Upper lobe of right lung (tissue), 1 donor: ENCODE measurements at regions not wholly inside any gene's neighbourhood (a gene's known extent, or its start where the extent isn't known, plus 50 kb on each side); places are given as distances from the start of the nearest gene placed in this dataset.
"Not testable (repeated sequence)": the region's sequence is repeated elsewhere in the genome, so short reads cannot be mapped to it uniquely, and the experiment has no call there.

Experiments
- ATAC-seq: fragments of 200-7000 bp; cut with Tn5 transposase; one replicate; pipeline ENCODE4 v1.9.1; 2020; ENCODE audit warnings: mild to moderate bottlenecking, moderate library complexity
- DNase-seq: peaks from one replicate; pipeline ENCODE4 v3.0.0-alpha.2; 2020
- H3K27ac ChIP-seq: fragments of 200-600 bp; one replicate; pipeline ENCODE4 v1.8.0; 2022
- H3K27me3 ChIP-seq: fragments of 200-600 bp; one replicate; pipeline ENCODE4 v1.8.0; 2022; ENCODE audit warnings: mild to moderate bottlenecking
- H3K36me3 ChIP-seq: fragments of 200-600 bp; one replicate; pipeline ENCODE4 v1.8.0; 2022
- H3K4me1 ChIP-seq: fragments of 200-600 bp; one replicate; pipeline ENCODE4 v1.8.0; 2022
- H3K4me3 ChIP-seq: fragments of 200-600 bp; one replicate; pipeline ENCODE4 v1.8.0; 2022; ENCODE audit warnings: mild to moderate bottlenecking
- H3K9me3 ChIP-seq: fragments of 200-600 bp; one replicate; pipeline ENCODE4 v1.8.0; 2022
- intact Hi-C: fragments of 100-400 bp; cut with DNase I; formaldehyde crosslinking; loops from one replicate; pipeline ENCODE4 v1.11.0; 2022
- TF ChIP-seq, protein P1 (sequence below): fragments of 200-600 bp; IDR thresholded peaks from one replicate; pipeline ENCODE4 v1.8.0; 2022; ENCODE audit warnings: antibody characterized with exemption
- donor health status: DM: no; HTN: yes; CAD: no; lungs with severe emphysema.

DNA sequence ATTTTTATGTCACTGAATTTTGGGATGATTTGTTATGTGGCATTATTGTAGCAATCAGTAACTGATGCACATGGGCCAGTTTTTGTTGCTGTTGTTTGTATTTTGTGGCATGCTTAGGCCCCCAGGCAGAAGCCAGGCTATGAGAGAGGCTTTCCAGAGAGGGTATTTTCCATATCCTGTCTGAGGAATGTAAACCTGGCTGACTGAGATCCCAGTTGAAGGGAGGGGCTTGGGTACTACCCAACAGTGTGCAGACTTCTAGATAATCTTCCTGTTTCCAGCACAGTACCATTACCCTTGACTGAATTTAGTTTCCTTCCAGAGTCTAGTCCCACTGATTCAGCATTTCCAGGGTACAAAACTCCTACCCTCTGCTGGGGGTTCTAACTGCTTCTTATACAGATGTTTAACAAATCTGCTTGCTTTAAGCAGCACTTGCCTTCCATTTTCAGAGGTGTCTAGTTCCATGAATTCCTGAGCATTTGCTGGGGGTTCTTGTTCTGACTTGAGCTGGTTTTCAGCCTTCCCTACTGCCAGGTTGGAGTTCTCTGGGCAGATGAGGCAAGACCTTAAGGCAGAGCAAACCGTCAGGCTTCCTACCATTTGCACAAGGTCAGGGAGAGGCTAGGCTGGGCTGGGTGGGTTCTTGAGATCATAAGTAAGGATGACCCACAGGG, 104.7 kb upstream of the EGFL6 start:
- ATAC-seq (no peak), DNase-seq (no peak)
- Histone ChIP-seq H3K27ac (no peak overlapping the region), H3K36me3 (no peaks in the 10 kb centered on the region), H3K4me1 (no peaks in the 10 kb centered on the region), H3K4me3 (no peak overlapping the region), H3K27me3 (no peaks in the 10 kb centered on the region), H3K9me3 (no peaks in the 10 kb centered on the region)
- TF ChIP-seq, protein P1, sequence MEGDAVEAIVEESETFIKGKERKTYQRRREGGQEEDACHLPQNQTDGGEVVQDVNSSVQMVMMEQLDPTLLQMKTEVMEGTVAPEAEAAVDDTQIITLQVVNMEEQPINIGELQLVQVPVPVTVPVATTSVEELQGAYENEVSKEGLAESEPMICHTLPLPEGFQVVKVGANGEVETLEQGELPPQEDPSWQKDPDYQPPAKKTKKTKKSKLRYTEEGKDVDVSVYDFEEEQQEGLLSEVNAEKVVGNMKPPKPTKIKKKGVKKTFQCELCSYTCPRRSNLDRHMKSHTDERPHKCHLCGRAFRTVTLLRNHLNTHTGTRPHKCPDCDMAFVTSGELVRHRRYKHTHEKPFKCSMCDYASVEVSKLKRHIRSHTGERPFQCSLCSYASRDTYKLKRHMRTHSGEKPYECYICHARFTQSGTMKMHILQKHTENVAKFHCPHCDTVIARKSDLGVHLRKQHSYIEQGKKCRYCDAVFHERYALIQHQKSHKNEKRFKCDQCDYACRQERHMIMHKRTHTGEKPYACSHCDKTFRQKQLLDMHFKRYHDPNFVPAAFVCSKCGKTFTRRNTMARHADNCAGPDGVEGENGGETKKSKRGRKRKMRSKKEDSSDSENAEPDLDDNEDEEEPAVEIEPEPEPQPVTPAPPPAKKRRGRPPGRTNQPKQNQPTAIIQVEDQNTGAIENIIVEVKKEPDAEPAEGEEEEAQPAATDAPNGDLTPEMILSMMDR: no peak
- intact Hi-C loops: no loop called here

DNA sequence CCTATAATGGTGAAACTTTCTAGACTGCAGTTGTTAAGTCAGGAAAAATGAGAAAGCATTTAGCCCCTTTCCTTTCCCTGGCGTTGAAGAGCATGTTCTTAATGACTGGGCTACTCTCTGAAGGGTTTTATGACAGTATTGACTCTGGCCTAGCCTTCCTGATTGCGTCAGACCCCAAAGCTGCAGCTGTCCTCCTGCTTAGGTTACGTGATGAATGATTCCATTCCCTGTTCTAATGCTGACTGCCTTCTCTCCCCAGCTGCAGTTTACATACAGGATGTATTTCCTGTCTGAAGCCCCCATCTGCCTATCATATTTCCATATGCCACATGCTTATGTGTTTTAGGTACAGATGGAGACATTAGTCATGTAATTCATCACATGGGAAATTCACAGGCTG, 105.8 kb upstream of the EGFL6 start:
- H3K36me3 ChIP-seq: no peaks in the 10 kb centered on the region
- peak; percentile 56 for ATAC-seq
- no peak overlapping the region for H3K4me3 ChIP-seq
- no peak for DNase-seq
- TF ChIP-seq, protein P1: no peak
- intact Hi-C loops: no loop called here
- no peaks in the 10 kb centered on the region for H3K4me1 ChIP-seq
- H3K9me3 ChIP-seq: no peaks in the 10 kb centered on the region
- no peaks in the 10 kb centered on the region for H3K27me3 ChIP-seq
- no peak overlapping the region for H3K27ac ChIP-seq

DNA sequence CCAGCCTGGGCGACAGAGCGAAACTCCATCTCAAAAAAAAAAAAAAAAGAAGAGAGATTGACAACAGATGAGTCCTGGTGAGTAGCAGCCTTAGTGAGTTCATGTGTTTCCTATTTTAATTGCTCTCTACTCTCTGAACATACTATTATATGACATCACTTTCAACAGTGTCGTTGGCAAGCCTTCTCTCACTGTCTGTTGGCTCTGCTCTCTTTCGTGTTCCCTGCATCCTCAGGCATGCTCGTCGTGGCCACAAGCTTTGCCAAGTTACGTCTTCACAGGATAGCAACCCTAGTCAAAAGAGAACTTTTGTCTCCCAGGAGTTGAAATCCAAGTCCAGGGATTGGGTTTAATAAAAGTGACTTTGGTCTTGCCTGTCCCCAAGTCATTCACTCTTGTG, 117.1 kb upstream of the EGFL6 start:
- TF ChIP-seq, protein P1: no peak
- intact Hi-C loops: no loop called here
- no peaks in the 10 kb centered on the region for H3K9me3 ChIP-seq
- no peaks in the 10 kb centered on the region for H3K27me3 ChIP-seq
- H3K4me3 ChIP-seq: no peak overlapping the region
- H3K4me1 ChIP-seq: no peaks in the 10 kb centered on the region
- no peak overlapping the region for H3K27ac ChIP-seq
- ATAC-seq (no peak), DNase-seq (no peak)
- no peaks in the 10 kb centered on the region for H3K36me3 ChIP-seq

DNA sequence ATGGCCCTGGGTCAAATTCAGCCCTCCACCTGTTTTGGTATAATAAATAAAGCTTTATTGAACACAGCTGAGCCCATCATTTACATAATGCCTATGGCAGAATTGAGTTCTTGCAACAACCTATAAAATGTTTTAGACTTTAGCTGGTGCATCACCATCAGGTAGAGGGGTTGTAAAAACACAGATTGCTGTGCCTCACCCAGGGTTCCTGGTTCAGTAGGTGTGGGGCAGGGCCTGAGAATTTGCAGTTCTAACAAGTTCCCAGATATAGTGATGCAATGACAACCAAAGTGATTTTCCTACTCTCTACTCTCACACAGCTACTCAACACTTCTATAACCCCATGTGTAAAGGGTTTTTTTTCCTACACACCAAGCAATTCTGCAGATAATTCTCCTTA, 120.0 kb upstream of the EGFL6 start:
- no peak for ATAC-seq
- H3K27ac ChIP-seq: no peak overlapping the region
- DNase-seq: no peak
- TF ChIP-seq, protein P1: no peak
- H3K4me1 ChIP-seq: no peaks in the 10 kb centered on the region
- intact Hi-C loops: no loop called here
- no peak overlapping the region for H3K4me3 ChIP-seq
- H3K9me3 ChIP-seq: no peaks in the 10 kb centered on the region
- H3K36me3 ChIP-seq: no peaks in the 10 kb centered on the region
- no peaks in the 10 kb centered on the region for H3K27me3 ChIP-seq

DNA sequence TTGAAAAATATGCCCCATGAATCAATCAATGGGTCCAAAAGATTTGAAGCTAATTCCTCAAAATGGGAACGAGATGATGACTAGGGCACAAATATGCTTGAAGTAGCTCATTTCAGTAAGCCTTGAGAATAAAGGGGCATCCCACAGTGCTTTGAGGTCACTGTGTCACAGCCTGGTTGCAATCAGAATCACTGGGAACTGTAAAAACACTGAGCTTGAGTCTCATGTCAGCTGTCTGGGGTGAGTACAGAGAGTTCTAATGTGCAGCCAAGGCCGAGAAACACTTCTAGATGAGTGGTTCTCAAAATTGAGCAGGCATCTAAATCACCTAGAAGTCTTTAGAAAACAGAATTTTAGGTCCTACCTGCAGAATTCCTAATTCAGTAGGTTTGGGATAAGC, 120.5 kb upstream of the EGFL6 start:
- no peak overlapping the region for H3K27ac ChIP-seq
- H3K9me3 ChIP-seq: no peaks in the 10 kb centered on the region
- no peak overlapping the region for H3K4me3 ChIP-seq
- intact Hi-C loops: no loop called here
- no peaks in the 10 kb centered on the region for H3K4me1 ChIP-seq
- TF ChIP-seq, protein P1: no peak
- DNase-seq (no peak), ATAC-seq (no peak)
- no peaks in the 10 kb centered on the region for H3K36me3 ChIP-seq
- H3K27me3 ChIP-seq: no peaks in the 10 kb centered on the region

DNA sequence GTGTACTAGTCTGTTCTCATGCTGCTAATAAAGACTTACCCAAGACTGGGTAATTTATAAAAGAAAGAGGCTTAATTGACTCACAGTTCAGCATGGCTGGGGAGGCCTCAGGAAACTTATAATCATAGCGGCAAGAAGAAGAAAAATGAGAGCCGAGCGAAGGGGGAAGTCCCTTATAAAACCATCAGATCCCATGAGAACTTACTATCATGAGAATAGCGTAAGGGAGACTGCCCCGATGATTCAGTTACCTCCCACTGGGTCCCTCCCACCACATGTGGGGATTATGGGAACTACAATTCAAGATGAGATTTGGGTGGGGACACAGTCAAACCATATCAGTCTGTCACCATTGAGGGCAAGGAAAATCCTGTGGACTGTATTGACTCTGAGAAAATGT, 121.8 kb upstream of the ATXN3L start:
- H3K27ac ChIP-seq, intact Hi-C loops, H3K9me3 ChIP-seq, ATAC-seq, H3K4me3 ChIP-seq, DNase-seq, H3K36me3 ChIP-seq, H3K27me3 ChIP-seq, H3K4me1 ChIP-seq: not testable (repeated sequence)
